SKM-1 (cell line): ENCODE measurements at regions not wholly inside any gene's neighbourhood (a gene's known extent, or its start where the extent isn't known, plus 50 kb on each side); places are given as distances from the start of the nearest gene placed in this dataset.

Experiments used
- DNase-seq: peaks from one replicate; lab custom pipeline; 2025; ENCODE audit not compliant: unreplicated experiment; lab: John Stamatoyannopoulos, UW

GRCh38 chr5:125699860-125700259 is 723.3 kb upstream of the GRAMD2B start:
- no peak for DNase-seq

- DNase-seq = no peak
Observed at GRCh38 chr5:125700380-125700861, 722.8 kb upstream of the GRAMD2B start.

- DNase-seq = no peak
Observed at GRCh38 chr5:125703616-125704015, 719.6 kb upstream of the GRAMD2B start.

GRCh38 chr5:125704888-125705287 is 718.3 kb upstream of the GRAMD2B start:
- no peak for DNase-seq

- no peak for DNase-seq
Observed at GRCh38 chr5:125708583-125708982, 714.6 kb upstream of the GRAMD2B start.

- DNase-seq = no peak
Observed at GRCh38 chr5:125710745-125711144, 712.5 kb upstream of the GRAMD2B start.

GRCh38 chr5:125712397-125712796 is 710.8 kb upstream of the GRAMD2B start:
- DNase-seq = no peak

GRCh38 chr5:125713109-125713805 is 710.0 kb upstream of the GRAMD2B start:
- DNase-seq = no peak

GRCh38 chr5:125715216-125715615 is 708.0 kb upstream of the GRAMD2B start:
- DNase-seq = no peak

- no peak for DNase-seq
Observed at GRCh38 chr5:125717209-125717608, 706.0 kb upstream of the GRAMD2B start.

GRCh38 chr5:125719681-125720347 is 703.4 kb upstream of the GRAMD2B start:
- no peak for DNase-seq

- DNase-seq = no peak
Observed at GRCh38 chr5:125720348-125720685, 702.9 kb upstream of the GRAMD2B start.

GRCh38 chr5:125720721-125721120 is 702.5 kb upstream of the GRAMD2B start:
- no peak for DNase-seq

- no peak for DNase-seq
Observed at GRCh38 chr5:125722550-125722949, 700.7 kb upstream of the GRAMD2B start.

GRCh38 chr5:125725691-125726090 is 697.5 kb upstream of the GRAMD2B start:
- no peak for DNase-seq

- DNase-seq = no peak
Observed at GRCh38 chr5:125743939-125744338, 679.3 kb upstream of the GRAMD2B start.

- no peak for DNase-seq
Observed at GRCh38 chr5:125746917-125747316, 676.3 kb upstream of the GRAMD2B start.

GRCh38 chr5:125750147-125750860 is 672.9 kb upstream of the GRAMD2B start:
- no peak for DNase-seq

- DNase-seq = no peak
Observed at GRCh38 chr5:125750861-125751186, 672.4 kb upstream of the GRAMD2B start.

GRCh38 chr5:125756456-125756855 is 666.8 kb upstream of the GRAMD2B start:
- no peak for DNase-seq

- no peak for DNase-seq
Observed at GRCh38 chr5:125766706-125767105, 656.5 kb upstream of the GRAMD2B start.

- no peak for DNase-seq
Observed at GRCh38 chr5:125775896-125776295, 647.3 kb upstream of the GRAMD2B start.
